ENCODE measurements at regions not wholly inside any gene's neighbourhood (a gene's known extent, or its start where the extent isn't known, plus 50 kb on each side); places are given as distances from the start of the nearest gene placed in this dataset.

DNA sequence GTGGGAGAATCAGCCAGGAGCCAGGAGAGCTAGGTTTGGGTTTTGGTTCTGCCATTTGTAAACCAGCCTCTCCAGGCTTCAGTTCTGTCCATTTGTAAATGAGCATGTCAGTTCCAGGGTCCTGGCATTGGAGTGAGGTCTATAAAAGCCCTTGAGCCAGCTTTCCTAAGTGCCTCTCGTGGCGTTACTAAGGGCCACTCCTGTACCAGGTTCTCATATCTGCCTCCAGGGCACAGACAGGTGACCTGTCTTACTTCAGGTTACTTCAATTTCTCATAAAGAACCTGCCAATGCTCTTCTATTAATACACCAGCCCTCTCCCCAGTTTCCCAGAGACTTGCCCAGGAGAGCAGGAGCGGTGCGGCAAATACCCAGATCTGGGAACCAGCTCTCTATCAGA, 101.9 kb downstream of the VEGFA start:
- TF ChIP-seq POLR2A (IDR thresholded peaks at IDR 0.05; ENCODE audit: extremely low read depth, insufficient read length) (no peak), MYC (IDR thresholded peaks at IDR 0.05; ENCODE audit: low read depth, low read length) (no peak)
- TF ChIP-seq, protein P1, sequence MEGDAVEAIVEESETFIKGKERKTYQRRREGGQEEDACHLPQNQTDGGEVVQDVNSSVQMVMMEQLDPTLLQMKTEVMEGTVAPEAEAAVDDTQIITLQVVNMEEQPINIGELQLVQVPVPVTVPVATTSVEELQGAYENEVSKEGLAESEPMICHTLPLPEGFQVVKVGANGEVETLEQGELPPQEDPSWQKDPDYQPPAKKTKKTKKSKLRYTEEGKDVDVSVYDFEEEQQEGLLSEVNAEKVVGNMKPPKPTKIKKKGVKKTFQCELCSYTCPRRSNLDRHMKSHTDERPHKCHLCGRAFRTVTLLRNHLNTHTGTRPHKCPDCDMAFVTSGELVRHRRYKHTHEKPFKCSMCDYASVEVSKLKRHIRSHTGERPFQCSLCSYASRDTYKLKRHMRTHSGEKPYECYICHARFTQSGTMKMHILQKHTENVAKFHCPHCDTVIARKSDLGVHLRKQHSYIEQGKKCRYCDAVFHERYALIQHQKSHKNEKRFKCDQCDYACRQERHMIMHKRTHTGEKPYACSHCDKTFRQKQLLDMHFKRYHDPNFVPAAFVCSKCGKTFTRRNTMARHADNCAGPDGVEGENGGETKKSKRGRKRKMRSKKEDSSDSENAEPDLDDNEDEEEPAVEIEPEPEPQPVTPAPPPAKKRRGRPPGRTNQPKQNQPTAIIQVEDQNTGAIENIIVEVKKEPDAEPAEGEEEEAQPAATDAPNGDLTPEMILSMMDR (IDR thresholded peaks at IDR 0.05; ENCODE audit: low read depth, low read length), result no peak
- TF ChIP-seq, protein P2, sequence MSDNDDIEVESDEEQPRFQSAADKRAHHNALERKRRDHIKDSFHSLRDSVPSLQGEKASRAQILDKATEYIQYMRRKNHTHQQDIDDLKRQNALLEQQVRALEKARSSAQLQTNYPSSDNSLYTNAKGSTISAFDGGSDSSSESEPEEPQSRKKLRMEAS (IDR thresholded peaks at IDR 0.05; ENCODE audit: low read depth, low read length), result no peak

Measured in NB4 (cell line).